OCI-LY1 (cell line): ENCODE measurements at regions not wholly inside any gene's neighbourhood (a gene's known extent, or its start where the extent isn't known, plus 50 kb on each side); places are given as distances from the start of the nearest gene placed in this dataset.

Experiments
- H2AFZ ChIP-seq: fragments of 200-600 bp; sonication (generic), shearing (Covaris generic); 2 replicates; pipeline ENCODE4 v1.6.0; 2014; ENCODE audit warnings: antibody characterized with exemption, mild to moderate bottlenecking, low read length
- H3F3A ChIP-seq: fragments of 200-600 bp; sonication (generic), shearing (Covaris generic); 2 replicates; pipeline ENCODE4 v1.6.0; 2014; ENCODE audit warnings: mild to moderate bottlenecking, antibody characterized with exemption, low read length, moderate library complexity; ENCODE audit not compliant: insufficient read depth
- H3K27ac ChIP-seq: fragments of 200-600 bp; sonication (generic); 2 replicates; pipeline ENCODE4 v1.5.1; 2014; ENCODE audit warnings: low read length, mixed run types, mild to moderate bottlenecking, low read depth; ENCODE audit not compliant: poor library complexity, severe bottlenecking
- H3K27me3 ChIP-seq: fragments of 200-600 bp; sonication (generic); 2 replicates; pipeline ENCODE4 v1.6.0; 2014; ENCODE audit warnings: antibody characterized with exemption, mild to moderate bottlenecking, low read length, moderate library complexity; ENCODE audit not compliant: insufficient read depth
- H3K36me3 ChIP-seq: fragments of 200-600 bp; sonication (generic); 2 replicates; pipeline ENCODE4 v1.6.1; 2014; ENCODE audit warnings: mild to moderate bottlenecking, antibody characterized with exemption, low read length, moderate library complexity, mixed read lengths; ENCODE audit not compliant: insufficient read depth
- H3K4me1 ChIP-seq: fragments of 200-600 bp; sonication (generic); 2 replicates; pipeline ENCODE4 v1.5.1; 2014; ENCODE audit warnings: mild to moderate bottlenecking, low read length, moderate library complexity; ENCODE audit not compliant: insufficient read depth, severe bottlenecking
- H3K4me2 ChIP-seq: fragments of 200-600 bp; sonication (generic), shearing (Covaris generic); 2 replicates; pipeline ENCODE4 v1.6.1; 2014; ENCODE audit warnings: low read length
- H3K4me3 ChIP-seq: fragments of 200-600 bp; sonication (generic); 2 replicates; pipeline ENCODE4 v1.5.1; 2014; ENCODE audit warnings: low read length, low read depth, mild to moderate bottlenecking, mixed read lengths; ENCODE audit not compliant: poor library complexity, severe bottlenecking
- H3K79me2 ChIP-seq: fragments of 200-600 bp; shearing (Covaris generic); 2 replicates; pipeline ENCODE4 v1.6.1; 2016; ENCODE audit warnings: mixed run types, low read length, mixed read lengths; ENCODE audit not compliant: insufficient read depth
- H3K9ac ChIP-seq: fragments of 200-600 bp; sonication (generic), shearing (Covaris generic); 2 replicates; pipeline ENCODE4 v1.6.1; 2014; ENCODE audit warnings: mild to moderate bottlenecking, low read length, mixed read lengths
- H3K9me2 ChIP-seq: fragments of 200-600 bp; sonication (generic), shearing (Covaris generic); 2 replicates; pipeline ENCODE4 v1.6.1; 2014; ENCODE audit warnings: low read depth, mild to moderate bottlenecking, low read length, mixed read lengths
- H3K9me3 ChIP-seq: fragments of 200-600 bp; shearing (Covaris generic); 2 replicates; pipeline ENCODE4 v1.6.1; 2014; ENCODE audit warnings: low read length, mixed read lengths
- H4K20me1 ChIP-seq: fragments of 200-600 bp; sonication (generic), shearing (Covaris generic); 2 replicates; pipeline ENCODE4 v1.6.0; 2016; ENCODE audit warnings: mild to moderate bottlenecking, low read length; ENCODE audit not compliant: insufficient read depth
- CTCF ChIP-seq: fragments of 200-600 bp; sonication (generic), shearing (Covaris generic); IDR thresholded peaks from 2 replicates; pipeline ENCODE4 v1.5.1; 2017; ENCODE audit warnings: mild to moderate bottlenecking, antibody characterized with exemption, low read length, moderate library complexity, mixed read lengths
- EZH2 ChIP-seq: fragments of 200-600 bp; sonication (generic), shearing (Covaris generic); IDR thresholded peaks from 2 replicates; pipeline ENCODE4 v1.8.0; 2017; ENCODE audit warnings: borderline replicate concordance, mixed run types, mild to moderate bottlenecking, antibody characterized with exemption, low read length, moderate library complexity, mixed read lengths

GRCh38 chr4:137608085-137608484, 75.8 kb upstream of the PCDH18 start:
- H3K4me3 ChIP-seq, result no peak overlapping the region
- no peaks in the 10 kb centered on the region for H3K9me2 ChIP-seq
- no peaks in the 10 kb centered on the region for H3K79me2 ChIP-seq
- no peak overlapping the region for H3K4me2 ChIP-seq
- no peak overlapping the region for H3K27ac ChIP-seq
- H2AFZ ChIP-seq, result no peak overlapping the region
- H4K20me1 ChIP-seq, result no peaks in the 10 kb centered on the region
- H3K9ac ChIP-seq, result no peak overlapping the region
- TF ChIP-seq EZH2 (no peak), CTCF (no peak)
- no peaks in the 10 kb centered on the region for H3F3A ChIP-seq
- H3K36me3 ChIP-seq, result no peaks in the 10 kb centered on the region
- no peaks in the 10 kb centered on the region for H3K27me3 ChIP-seq
- no peaks in the 10 kb centered on the region for H3K9me3 ChIP-seq
- no peaks in the 10 kb centered on the region for H3K4me1 ChIP-seq

- no peak for TF ChIP-seq CTCF
- TF ChIP-seq EZH2, result no peak
- Histone ChIP-seq H3K27me3 (no peaks in the 10 kb centered on the region), H3K4me2 (no peak overlapping the region), H4K20me1 (no peaks in the 10 kb centered on the region), H3K9me2 (no peaks in the 10 kb centered on the region), H2AFZ (no peak overlapping the region), H3F3A (no peaks in the 10 kb centered on the region), H3K79me2 (no peaks in the 10 kb centered on the region), H3K36me3 (no peaks in the 10 kb centered on the region), H3K9ac (no peak overlapping the region), H3K4me3 (no peak overlapping the region), H3K27ac (no peak overlapping the region), H3K9me3 (no peaks in the 10 kb centered on the region), H3K4me1 (no peaks in the 10 kb centered on the region)
These were observed 70.1 kb upstream of the PCDH18 start for GRCh38 chr4:137602436-137602835.

GRCh38 chr4:137601934-137602333, 69.6 kb upstream of the PCDH18 start:
- Histone ChIP-seq H3K9ac (no peak overlapping the region), H3K9me2 (no peaks in the 10 kb centered on the region), H2AFZ (no peak overlapping the region), H3K4me3 (no peak overlapping the region), H3K9me3 (no peaks in the 10 kb centered on the region), H3F3A (no peaks in the 10 kb centered on the region), H3K79me2 (no peaks in the 10 kb centered on the region), H4K20me1 (no peaks in the 10 kb centered on the region), H3K27me3 (no peaks in the 10 kb centered on the region), H3K4me2 (no peak overlapping the region), H3K27ac (no peak overlapping the region), H3K4me1 (no peaks in the 10 kb centered on the region), H3K36me3 (no peaks in the 10 kb centered on the region)
- no peak for TF ChIP-seq EZH2
- TF ChIP-seq CTCF, result no peak
